Effector memory CD4-positive, alpha-beta T cell (primary cell): ENCODE measurements at regions not wholly inside any gene's neighbourhood (a gene's known extent, or its start where the extent isn't known, plus 50 kb on each side); places are given as distances from the start of the nearest gene placed in this dataset.

ENCODE experiments used
- DNase-seq, 3 donors: peaks; one replicate each; pipeline ENCODE4 v3.0.0-alpha.2; 2020
- H3K27ac ChIP-seq: 2 replicates; pipeline ENCODE4 v1.7.0; 2013; ENCODE audit warnings: mild to moderate bottlenecking, low read length, moderate library complexity; ENCODE audit not compliant: insufficient read depth, poor library complexity, severe bottlenecking
- H3K27me3 ChIP-seq: replicated peaks from 2 replicates; pipeline ENCODE4 v1.7.0; 2013; ENCODE audit warnings: mild to moderate bottlenecking, low read length; ENCODE audit not compliant: insufficient read depth, control insufficient read depth, poor library complexity, severe bottlenecking
- H3K36me3 ChIP-seq: 2 replicates; pipeline ENCODE4 v1.7.0; 2013; ENCODE audit warnings: mild to moderate bottlenecking, low read length, moderate library complexity; ENCODE audit not compliant: control insufficient read depth, insufficient read depth
- H3K4me1 ChIP-seq: 2 replicates; pipeline ENCODE4 v1.7.0; 2013; ENCODE audit warnings: low read length, mild to moderate bottlenecking; ENCODE audit not compliant: control insufficient read depth, insufficient read depth, poor library complexity, severe bottlenecking
- H3K4me3 ChIP-seq: 2 replicates; pipeline ENCODE4 v1.7.0; 2013; ENCODE audit warnings: low read length, low read depth, mild to moderate bottlenecking; ENCODE audit not compliant: insufficient read depth, poor library complexity, severe bottlenecking
- H3K9me3 ChIP-seq: 2 replicates; pipeline ENCODE4 v1.7.0; 2013; ENCODE audit warnings: mild to moderate bottlenecking, low read length, moderate library complexity; ENCODE audit not compliant: control insufficient read depth

DNA sequence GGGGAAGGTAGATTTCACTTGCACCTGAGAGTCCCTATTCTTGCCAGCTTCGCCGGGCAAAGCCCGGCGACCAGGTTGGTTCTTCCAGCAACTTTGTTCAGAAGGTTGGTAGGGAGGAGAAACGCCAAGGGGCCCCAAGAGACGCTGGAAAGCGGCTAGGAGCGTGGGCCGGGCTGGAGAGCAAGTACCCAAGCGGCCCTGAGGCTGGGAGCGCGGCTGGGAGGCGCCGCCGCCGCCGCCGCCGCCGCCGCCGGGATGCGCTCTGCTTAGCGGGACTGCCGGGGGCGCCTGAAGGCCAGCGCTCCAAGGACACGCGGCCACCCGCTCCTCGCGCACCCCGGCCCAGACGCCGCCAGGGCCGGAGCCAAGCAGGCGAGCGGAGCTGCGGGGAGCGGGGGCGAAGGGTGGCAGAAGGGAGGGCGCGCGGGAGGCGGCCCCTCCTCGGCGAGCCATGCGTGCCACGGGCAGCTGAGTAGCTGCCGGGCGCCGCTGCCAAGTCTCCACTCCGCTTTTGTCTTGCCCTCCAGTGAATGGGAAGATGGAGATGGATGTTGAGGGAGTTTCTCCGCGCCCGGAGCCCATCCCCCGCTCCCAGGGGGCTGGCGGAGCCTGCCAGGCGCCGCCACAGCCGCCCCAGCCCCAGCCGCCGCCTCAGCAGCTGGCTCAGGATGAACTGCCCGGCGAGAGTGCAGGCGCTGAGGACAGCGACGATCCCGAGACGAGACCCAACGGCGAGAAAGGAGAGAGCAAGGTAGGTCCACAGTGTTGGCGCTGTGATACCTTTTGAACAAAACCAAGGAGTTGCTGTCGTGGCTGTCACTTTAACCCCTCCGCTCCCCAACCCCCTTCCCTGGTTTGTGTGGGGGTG lies 227.4 kb upstream of the AZI2 start:
- Histone ChIP-seq H3K27ac (no peak overlapping the region), H3K9me3 (no peaks in the 10 kb centered on the region), H3K36me3 (no peaks in the 10 kb centered on the region), H3K4me1 (no peaks in the 10 kb centered on the region), H3K4me3 (no peak overlapping the region), H3K27me3 (peaks cover 6% of the 10 kb centered on the region)
- DNase-seq = no peak

- H3K9me3 ChIP-seq = no peaks in the 10 kb centered on the region
- H3K27me3 ChIP-seq = peaks cover 6% of the 10 kb centered on the region
- H3K4me3 ChIP-seq = no peak overlapping the region
These were observed 228.1 kb upstream of the AZI2 start for GRCh38 chr3:28576614-28577200.

GRCh38 chr3:28577941-28578500 lies 229.4 kb upstream of the AZI2 start:
- no peak overlapping the region for H3K4me3 ChIP-seq
- H3K9me3 ChIP-seq = no peaks in the 10 kb centered on the region
- DNase-seq = no peak
- H3K36me3 ChIP-seq = no peaks in the 10 kb centered on the region
- H3K27ac ChIP-seq = no peak overlapping the region
- no peaks in the 10 kb centered on the region for H3K4me1 ChIP-seq
- H3K27me3 ChIP-seq = peaks cover 6% of the 10 kb centered on the region

More at GRCh38 chr3:28576614-28577200, 228.1 kb upstream of the AZI2 start:
- Histone ChIP-seq H3K4me1 (no peaks in the 10 kb centered on the region), H3K27ac (no peak overlapping the region), H3K36me3 (no peaks in the 10 kb centered on the region)
- no peak for DNase-seq

GRCh38 chr3:28586325-28586724 lies 237.7 kb upstream of the AZI2 start:
- no peaks in the 10 kb centered on the region for H3K4me1 ChIP-seq
- H3K9me3 ChIP-seq = no peaks in the 10 kb centered on the region
- DNase-seq = no peak

DNA sequence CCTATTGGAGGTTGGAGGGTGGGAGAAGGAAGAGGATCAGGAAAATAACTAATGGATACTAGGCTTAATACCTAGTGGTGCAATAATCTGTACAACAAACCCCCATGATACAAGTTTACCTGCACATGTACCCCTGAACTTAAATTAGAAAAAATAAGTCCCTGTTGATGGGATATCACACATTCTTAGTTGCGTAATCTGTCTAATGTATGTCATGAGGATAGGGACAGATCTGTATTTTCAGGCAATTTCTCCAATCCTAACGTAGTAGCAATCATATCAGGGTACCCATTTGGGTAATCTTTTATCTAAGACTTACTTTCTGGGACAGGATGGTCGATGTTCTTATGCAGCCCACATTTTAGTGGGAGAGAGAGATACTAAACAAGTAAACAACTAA lies 239.1 kb upstream of the AZI2 start:
- Histone ChIP-seq H3K36me3 (no peaks in the 10 kb centered on the region), H3K4me1 (no peaks in the 10 kb centered on the region), H3K9me3 (no peaks in the 10 kb centered on the region), H3K4me3 (no peak overlapping the region), H3K27ac (no peak overlapping the region), H3K27me3 (no peaks in the 10 kb centered on the region)
- no peak for DNase-seq

More at GRCh38 chr3:28586325-28586724, 237.7 kb upstream of the AZI2 start:
- no peak overlapping the region for H3K4me3 ChIP-seq
- H3K27me3 ChIP-seq = no peaks in the 10 kb centered on the region
- no peaks in the 10 kb centered on the region for H3K36me3 ChIP-seq
- no peak overlapping the region for H3K27ac ChIP-seq

- Histone ChIP-seq H3K4me1 (no peaks in the 10 kb centered on the region), H3K4me3 (no peak overlapping the region), H3K9me3 (no peaks in the 10 kb centered on the region), H3K36me3 (no peaks in the 10 kb centered on the region), H3K27me3 (no peaks in the 10 kb centered on the region), H3K27ac (no peak overlapping the region)
- DNase-seq = no peak
These were observed 241.6 kb upstream of the AZI2 start for GRCh38 chr3:28590216-28590615.

GRCh38 chr3:28590860-28591259 lies 242.2 kb upstream of the AZI2 start:
- Histone ChIP-seq H3K4me1 (no peaks in the 10 kb centered on the region), H3K27ac (no peak overlapping the region), H3K36me3 (no peaks in the 10 kb centered on the region), H3K4me3 (no peak overlapping the region), H3K27me3 (no peaks in the 10 kb centered on the region), H3K9me3 (no peaks in the 10 kb centered on the region)
- no peak for DNase-seq

DNA sequence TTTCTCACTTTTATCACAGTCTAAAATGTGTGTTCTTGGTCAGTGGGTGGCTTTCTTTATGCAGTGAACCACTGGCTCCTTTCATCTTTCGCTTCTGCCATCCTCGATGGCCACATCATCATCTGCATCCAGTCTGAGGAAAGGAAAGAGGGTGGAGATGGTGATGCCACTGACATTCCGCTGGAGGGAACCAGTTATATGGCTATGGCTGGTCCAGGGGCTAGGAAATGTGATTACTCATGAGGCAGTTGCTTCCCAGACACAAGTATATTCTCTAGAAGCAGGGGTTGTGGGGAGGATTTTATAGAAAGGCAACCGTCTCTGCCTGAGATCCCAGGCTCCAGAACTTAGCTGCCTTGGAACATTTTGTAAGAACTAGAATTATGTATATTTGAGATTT lies 246.7 kb upstream of the AZI2 start:
- H3K27me3 ChIP-seq = no peaks in the 10 kb centered on the region

GRCh38 chr3:28597452-28597851 lies 248.8 kb upstream of the AZI2 start:
- Histone ChIP-seq H3K27me3 (no peaks in the 10 kb centered on the region), H3K9me3 (no peaks in the 10 kb centered on the region), H3K27ac (no peak overlapping the region), H3K36me3 (no peaks in the 10 kb centered on the region), H3K4me3 (no peak overlapping the region), H3K4me1 (no peaks in the 10 kb centered on the region)
- DNase-seq = no peak

More for the DNA sequence above, 246.7 kb upstream of the AZI2 start:
- Histone ChIP-seq H3K4me1 (no peaks in the 10 kb centered on the region), H3K36me3 (no peaks in the 10 kb centered on the region), H3K9me3 (no peaks in the 10 kb centered on the region), H3K4me3 (no peak overlapping the region), H3K27ac (no peak overlapping the region)
- DNase-seq = no peak

DNA sequence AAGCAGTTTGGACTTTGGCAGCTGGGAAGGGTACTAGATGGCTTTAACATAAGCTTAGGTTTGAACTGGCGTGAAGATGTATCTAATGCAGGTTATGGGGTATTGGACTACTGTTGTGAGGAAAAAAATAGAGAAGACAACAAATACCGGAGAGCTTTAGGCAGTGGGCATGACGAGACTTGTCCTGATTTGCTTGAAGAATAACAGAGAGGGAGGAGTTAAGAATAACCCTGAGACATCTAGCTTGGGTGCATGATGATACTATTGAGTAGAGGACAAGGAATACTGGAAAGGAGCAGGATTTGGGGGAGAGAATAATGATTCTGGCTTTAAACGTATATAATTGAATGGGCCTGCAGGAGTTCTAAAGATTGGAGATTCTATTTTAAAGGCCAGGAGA lies 249.5 kb upstream of the AZI2 start:
- H3K4me3 ChIP-seq = no peak overlapping the region
- H3K36me3 ChIP-seq = no peaks in the 10 kb centered on the region
- H3K4me1 ChIP-seq = no peaks in the 10 kb centered on the region
- H3K27me3 ChIP-seq = no peaks in the 10 kb centered on the region
- H3K9me3 ChIP-seq = no peaks in the 10 kb centered on the region
- no peak overlapping the region for H3K27ac ChIP-seq
- DNase-seq = no peak
